Calu3 (cell line): ENCODE measurements at regions not wholly inside any gene's neighbourhood (a gene's known extent, or its start where the extent isn't known, plus 50 kb on each side); places are given as distances from the start of the nearest gene placed in this dataset.

Experiments
- BruUV-seq: library from RNA; stranded (reverse); fragments of 400-500 nt; replicated peaks from 2 replicates; lab custom pipeline; 2021; lab: Mats Ljungman, UMichigan
- CTCF ChIA-PET: fragments of 300-600 bp; sonication (Branson Sonifier 250); formaldehyde crosslinking; loops from one replicate; lab custom pipeline; 2022; ENCODE audit warnings: antibody characterized with exemption; lab: Charles Lee
- DNase-seq: peaks from one replicate; pipeline ENCODE4 v3.0.0; 2022
- H3K27ac Mint-ChIP-seq: one replicate; pipeline ENCODE4 v1.8.0; 2022; ENCODE audit warnings: mixed read lengths; ENCODE audit not compliant: unreplicated experiment
- H3K27me3 Mint-ChIP-seq: one replicate; pipeline ENCODE4 v1.8.0; 2022; ENCODE audit warnings: mixed read lengths; ENCODE audit not compliant: unreplicated experiment
- H3K36me3 Mint-ChIP-seq: one replicate; pipeline ENCODE4 v1.8.0; 2022; ENCODE audit warnings: mild to moderate bottlenecking, moderate library complexity, mixed read lengths; ENCODE audit not compliant: insufficient read depth, unreplicated experiment
- H3K4me1 Mint-ChIP-seq: one replicate; pipeline ENCODE4 v1.8.0; 2022; ENCODE audit warnings: mild to moderate bottlenecking, low read depth, mixed read lengths; ENCODE audit not compliant: unreplicated experiment
- H3K4me3 Mint-ChIP-seq: one replicate; pipeline ENCODE4 v1.8.0; 2022; ENCODE audit warnings: mild to moderate bottlenecking, low read depth, moderate library complexity, mixed read lengths; ENCODE audit not compliant: unreplicated experiment
- H3K9me3 Mint-ChIP-seq: one replicate; pipeline ENCODE4 v1.8.0; 2022; ENCODE audit warnings: low read depth, mixed read lengths; ENCODE audit not compliant: unreplicated experiment
- intact Hi-C: fragments of 100-400 bp; cut with micrococcal nuclease; formaldehyde crosslinking; loops from one replicate; pipeline ENCODE4 v1.10.0; 2022; ENCODE audit not compliant: unreplicated experiment
- TF ChIP-seq, protein P1 (sequence below): fragments of 200-600 bp; IDR thresholded peaks from one replicate; pipeline ENCODE4 v1.8.0; 2022; ENCODE audit warnings: antibody characterized with exemption; ENCODE audit not compliant: unreplicated experiment

GRCh38 chr2:66895206-66895605, 460.3 kb downstream of the MEIS1 start:
- H3K27me3 Mint-ChIP-seq, result no peaks in the 10 kb centered on the region
- CTCF ChIA-PET, result no interaction called here
- intact Hi-C loops, result no loop called here
- TF ChIP-seq, protein P1, sequence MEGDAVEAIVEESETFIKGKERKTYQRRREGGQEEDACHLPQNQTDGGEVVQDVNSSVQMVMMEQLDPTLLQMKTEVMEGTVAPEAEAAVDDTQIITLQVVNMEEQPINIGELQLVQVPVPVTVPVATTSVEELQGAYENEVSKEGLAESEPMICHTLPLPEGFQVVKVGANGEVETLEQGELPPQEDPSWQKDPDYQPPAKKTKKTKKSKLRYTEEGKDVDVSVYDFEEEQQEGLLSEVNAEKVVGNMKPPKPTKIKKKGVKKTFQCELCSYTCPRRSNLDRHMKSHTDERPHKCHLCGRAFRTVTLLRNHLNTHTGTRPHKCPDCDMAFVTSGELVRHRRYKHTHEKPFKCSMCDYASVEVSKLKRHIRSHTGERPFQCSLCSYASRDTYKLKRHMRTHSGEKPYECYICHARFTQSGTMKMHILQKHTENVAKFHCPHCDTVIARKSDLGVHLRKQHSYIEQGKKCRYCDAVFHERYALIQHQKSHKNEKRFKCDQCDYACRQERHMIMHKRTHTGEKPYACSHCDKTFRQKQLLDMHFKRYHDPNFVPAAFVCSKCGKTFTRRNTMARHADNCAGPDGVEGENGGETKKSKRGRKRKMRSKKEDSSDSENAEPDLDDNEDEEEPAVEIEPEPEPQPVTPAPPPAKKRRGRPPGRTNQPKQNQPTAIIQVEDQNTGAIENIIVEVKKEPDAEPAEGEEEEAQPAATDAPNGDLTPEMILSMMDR, result no peak
- no peaks in the 10 kb centered on the region for H3K4me1 Mint-ChIP-seq
- H3K9me3 Mint-ChIP-seq, result no peaks in the 10 kb centered on the region
- DNase-seq, result no peak
- H3K4me3 Mint-ChIP-seq, result no peak overlapping the region
- no TSS peak for BruUV-seq
- no peaks in the 10 kb centered on the region for H3K36me3 Mint-ChIP-seq
- no peak overlapping the region for H3K27ac Mint-ChIP-seq

DNA sequence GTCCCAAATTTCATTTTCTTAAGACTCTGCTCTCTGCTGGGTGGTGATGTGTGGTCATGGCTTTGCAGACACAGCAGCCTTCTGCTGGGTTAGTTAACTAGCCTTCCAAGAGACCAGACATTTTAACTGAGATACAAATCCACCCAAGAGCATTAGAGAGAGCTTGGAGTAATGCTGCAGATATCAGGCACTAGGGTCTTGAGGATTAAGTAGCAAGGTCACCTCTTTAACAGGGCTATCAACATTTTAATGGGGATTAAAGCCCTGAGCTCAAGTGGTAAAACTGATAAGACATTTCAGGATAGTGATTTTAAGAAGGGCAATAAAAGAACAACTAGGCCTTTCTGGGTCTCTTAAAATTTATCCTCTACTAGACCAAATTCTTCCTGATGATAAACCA, 461.2 kb downstream of the MEIS1 start:
- CTCF ChIA-PET, result interaction anchor here (0.6 kb wide), 1 partner anchor 254 kb away, joined by 3 read pairs; no protein-coding TSS in a partner anchor
- Mint-ChIP-seq H3K4me1 (no peaks in the 10 kb centered on the region), H3K27me3 (no peaks in the 10 kb centered on the region), H3K27ac (no peak overlapping the region), H3K36me3 (no peaks in the 10 kb centered on the region), H3K4me3 (no peak overlapping the region), H3K9me3 (no peaks in the 10 kb centered on the region)
- no peak for DNase-seq
- BruUV-seq, result no TSS peak
- intact Hi-C loops, result no loop called here
- TF ChIP-seq, protein P1, result no peak

DNA sequence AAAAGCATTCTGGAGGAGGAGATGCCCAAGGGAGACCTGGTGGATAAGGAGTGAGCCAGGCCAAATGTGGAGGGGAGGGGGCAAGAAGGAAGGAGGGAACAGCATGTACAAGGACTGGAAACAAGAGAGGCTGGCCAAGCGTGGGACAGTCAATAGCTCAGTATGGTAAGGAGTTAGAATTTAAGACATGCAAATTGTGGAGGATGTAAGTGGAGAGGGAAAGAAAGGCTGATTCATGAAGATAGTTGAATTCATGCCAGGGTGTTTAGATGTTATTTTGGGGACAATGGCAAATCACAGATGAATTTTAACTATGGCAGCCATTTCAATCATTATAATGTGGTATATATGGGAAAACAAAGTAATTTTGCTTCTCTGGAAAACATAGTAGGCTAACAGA, 462.3 kb downstream of the MEIS1 start:
- no peak overlapping the region for H3K4me3 Mint-ChIP-seq
- no peak overlapping the region for H3K27ac Mint-ChIP-seq
- no peaks in the 10 kb centered on the region for H3K36me3 Mint-ChIP-seq
- TF ChIP-seq, protein P1, result no peak
- intact Hi-C loops, result no loop called here
- no TSS peak for BruUV-seq
- H3K4me1 Mint-ChIP-seq, result no peaks in the 10 kb centered on the region
- H3K27me3 Mint-ChIP-seq, result no peaks in the 10 kb centered on the region
- CTCF ChIA-PET, result no interaction called here
- DNase-seq, result no peak
- no peaks in the 10 kb centered on the region for H3K9me3 Mint-ChIP-seq

- no peak for DNase-seq
- no TSS peak for BruUV-seq
- intact Hi-C loops, result no loop called here
- no peaks in the 10 kb centered on the region for H3K4me1 Mint-ChIP-seq
- no peak overlapping the region for H3K27ac Mint-ChIP-seq
- H3K27me3 Mint-ChIP-seq, result no peaks in the 10 kb centered on the region
- CTCF ChIA-PET, result no interaction called here
- TF ChIP-seq, protein P1, result no peak
- no peaks in the 10 kb centered on the region for H3K9me3 Mint-ChIP-seq
- no peak overlapping the region for H3K4me3 Mint-ChIP-seq
- no peaks in the 10 kb centered on the region for H3K36me3 Mint-ChIP-seq
Observed at GRCh38 chr2:66897691-66898150, 462.8 kb downstream of the MEIS1 start.
